Activated naive CD8-positive, alpha-beta T cell (primary cell): ENCODE measurements at regions not wholly inside any gene's neighbourhood (a gene's known extent, or its start where the extent isn't known, plus 50 kb on each side); places are given as distances from the start of the nearest gene placed in this dataset.
"Not testable (repeated sequence)": the region's sequence is repeated elsewhere in the genome, so short reads cannot be mapped to it uniquely, and the experiment has no call there.

Experiments used
- H3K27ac Mint-ChIP-seq: one replicate; pipeline ENCODE4 v1.8.0; 2021; ENCODE audit warnings: mixed read lengths
- H3K27me3 Mint-ChIP-seq: one replicate; pipeline ENCODE4 v1.8.0; 2021; ENCODE audit warnings: mixed read lengths
- H3K36me3 Mint-ChIP-seq: one replicate; pipeline ENCODE4 v1.8.0; 2021; ENCODE audit warnings: mixed read lengths
- H3K4me1 Mint-ChIP-seq: one replicate; pipeline ENCODE4 v1.8.0; 2021; ENCODE audit warnings: low read depth, mixed read lengths
- H3K4me3 Mint-ChIP-seq: one replicate; pipeline ENCODE4 v1.8.0; 2021; ENCODE audit warnings: mild to moderate bottlenecking, mixed read lengths
- H3K9me3 Mint-ChIP-seq: one replicate; pipeline ENCODE4 v1.8.0; 2021; ENCODE audit warnings: low read depth, mixed read lengths

DNA sequence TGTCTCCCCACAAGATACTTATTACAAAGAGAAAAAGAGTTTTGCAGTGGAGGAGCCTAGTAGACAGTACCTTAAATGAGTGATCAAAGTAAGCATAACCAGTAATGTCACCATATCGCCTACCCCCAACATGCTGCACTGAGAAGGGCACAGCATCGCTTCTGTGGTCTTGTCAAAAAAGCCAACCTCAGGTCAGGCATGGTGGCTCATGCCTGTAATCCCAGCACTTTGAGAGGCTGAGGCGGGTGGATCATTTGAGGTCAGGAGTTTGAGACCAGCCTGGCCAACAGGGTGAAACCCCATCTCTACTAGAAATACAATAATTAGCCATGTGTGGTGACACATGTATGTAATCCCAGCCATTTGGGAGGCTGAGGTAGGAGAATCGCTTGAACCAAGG lies 135.8 kb upstream of the PRICKLE2 start:
- H3K27me3 Mint-ChIP-seq, H3K4me1 Mint-ChIP-seq, H3K36me3 Mint-ChIP-seq, H3K9me3 Mint-ChIP-seq, H3K4me3 Mint-ChIP-seq, H3K27ac Mint-ChIP-seq: not testable (repeated sequence)

DNA sequence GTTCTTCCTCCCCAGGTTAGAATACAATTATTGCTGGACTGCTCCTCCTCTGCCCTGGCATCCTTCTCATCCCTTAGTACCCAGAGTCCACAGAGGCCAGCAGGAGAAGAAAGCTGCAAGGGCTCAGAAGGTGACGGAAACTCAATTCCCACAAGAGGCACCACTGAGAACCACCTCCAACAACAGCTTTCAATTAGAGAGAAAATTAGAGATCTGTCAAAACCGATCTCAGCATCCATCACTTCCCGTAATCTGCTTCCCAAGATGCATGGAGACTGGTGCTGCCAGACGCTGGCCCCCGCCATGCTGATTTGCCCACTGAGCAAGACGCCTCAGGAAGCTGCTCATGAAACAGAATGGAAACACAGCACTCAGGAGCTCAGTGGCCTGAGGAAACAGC lies 135.0 kb upstream of the PRICKLE2 start:
- H3K36me3 Mint-ChIP-seq, result peaks cover 3% of the 10 kb centered on the region
- H3K9me3 Mint-ChIP-seq, result no peaks in the 10 kb centered on the region

DNA sequence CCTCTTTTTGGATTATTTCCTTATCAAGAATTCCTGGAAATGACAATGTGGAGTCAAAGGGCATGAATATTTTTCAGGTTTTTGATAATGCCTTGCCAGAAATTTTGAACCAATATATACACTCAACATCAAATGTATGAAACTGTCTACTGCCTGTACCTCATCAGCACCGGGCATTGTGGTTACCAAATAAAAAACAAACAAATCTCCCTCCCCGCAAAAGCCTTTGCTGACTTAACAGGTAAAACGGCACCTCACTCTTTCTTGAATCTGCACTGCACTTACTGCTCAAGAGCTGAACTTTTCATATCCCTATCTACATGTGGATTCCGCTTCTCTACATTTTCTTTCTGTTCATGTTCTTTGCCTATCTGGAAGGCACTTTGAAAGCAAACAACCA lies 134.5 kb upstream of the PRICKLE2 start:
- peaks cover 3% of the 10 kb centered on the region for H3K36me3 Mint-ChIP-seq
- H3K9me3 Mint-ChIP-seq, result no peaks in the 10 kb centered on the region
- no peak overlapping the region for H3K4me3 Mint-ChIP-seq
- peaks cover 11% of the 10 kb centered on the region for H3K4me1 Mint-ChIP-seq
- H3K27ac Mint-ChIP-seq, result no peak overlapping the region
- peaks cover 2% of the 10 kb centered on the region for H3K27me3 Mint-ChIP-seq

More for the DNA sequence above, 135.0 kb upstream of the PRICKLE2 start:
- H3K4me1 Mint-ChIP-seq, result peaks cover 7% of the 10 kb centered on the region
- no peak overlapping the region for H3K27ac Mint-ChIP-seq
- H3K27me3 Mint-ChIP-seq, result peaks cover 2% of the 10 kb centered on the region
- no peak overlapping the region for H3K4me3 Mint-ChIP-seq

DNA sequence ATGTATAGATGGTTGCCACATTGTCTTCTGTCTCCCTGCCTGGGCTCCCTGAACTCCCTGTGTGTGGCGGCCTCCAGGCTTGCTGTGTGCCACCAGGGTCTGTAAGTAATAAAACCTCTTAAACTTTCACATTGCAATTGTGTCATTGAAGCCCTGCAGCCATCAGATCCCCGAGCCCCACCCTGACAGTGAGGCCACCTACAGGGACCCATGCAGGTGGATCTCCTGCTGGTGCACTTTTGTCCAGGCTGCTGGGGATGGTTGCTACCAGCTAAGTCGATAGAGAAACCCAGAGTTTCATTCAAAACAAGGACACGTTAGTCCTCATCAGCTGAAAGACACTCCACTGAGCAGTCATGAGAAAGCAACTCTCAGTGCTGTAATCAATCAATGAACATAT lies 133.6 kb upstream of the PRICKLE2 start:
- H3K4me1 Mint-ChIP-seq, result peaks cover 11% of the 10 kb centered on the region
- H3K36me3 Mint-ChIP-seq, result peaks cover 3% of the 10 kb centered on the region
- H3K4me3 Mint-ChIP-seq, result no peak overlapping the region
- no peaks in the 10 kb centered on the region for H3K9me3 Mint-ChIP-seq
- no peak overlapping the region for H3K27ac Mint-ChIP-seq
- peaks cover 2% of the 10 kb centered on the region for H3K27me3 Mint-ChIP-seq

DNA sequence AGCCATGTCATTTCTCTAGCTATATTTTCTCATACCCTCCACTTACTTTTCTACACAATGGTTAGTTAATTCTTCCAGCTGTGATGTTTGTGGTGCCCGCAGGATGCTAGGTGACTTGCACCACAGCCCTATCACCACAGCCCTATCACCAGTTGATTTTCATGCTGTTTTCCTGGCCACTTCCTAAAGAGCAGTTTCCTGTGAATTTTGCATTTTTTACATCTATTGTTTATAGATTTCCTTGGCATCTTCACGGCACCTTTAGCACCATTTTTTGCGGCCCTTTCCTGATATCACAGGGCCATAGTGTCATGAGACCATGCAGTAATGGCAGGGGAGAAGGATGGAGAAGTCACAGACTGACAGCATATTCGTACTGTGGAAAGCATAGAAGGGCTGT lies 132.9 kb upstream of the PRICKLE2 start:
- Mint-ChIP-seq H3K4me1 (peaks cover 11% of the 10 kb centered on the region), H3K4me3 (no peak overlapping the region), H3K27me3 (peaks cover 2% of the 10 kb centered on the region), H3K36me3 (peaks cover 3% of the 10 kb centered on the region), H3K9me3 (no peaks in the 10 kb centered on the region), H3K27ac (no peak overlapping the region)

DNA sequence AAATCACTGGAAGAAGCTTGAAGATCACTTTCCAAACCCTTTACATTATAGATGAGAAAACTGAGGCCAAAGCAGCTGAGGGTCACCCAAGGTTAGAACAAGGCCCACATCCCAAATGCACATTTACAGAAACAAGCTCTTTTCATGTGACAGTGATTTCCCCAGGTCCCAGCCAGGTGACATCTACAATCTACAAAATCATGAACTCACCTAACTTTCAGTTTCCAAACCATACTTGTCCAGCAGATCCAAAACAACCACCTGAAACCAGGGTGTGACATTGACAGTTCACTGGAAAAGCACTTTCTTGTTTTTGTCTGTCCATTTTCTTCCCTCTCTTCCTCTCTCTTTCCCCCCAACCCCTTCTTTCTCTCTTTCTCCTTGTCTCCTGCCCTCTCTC lies 132.2 kb upstream of the PRICKLE2 start:
- Mint-ChIP-seq H3K4me1 (peaks cover 11% of the 10 kb centered on the region), H3K27me3 (peaks cover 2% of the 10 kb centered on the region), H3K27ac (no peak overlapping the region), H3K36me3 (peaks cover 3% of the 10 kb centered on the region), H3K4me3 (no peak overlapping the region), H3K9me3 (no peaks in the 10 kb centered on the region)

DNA sequence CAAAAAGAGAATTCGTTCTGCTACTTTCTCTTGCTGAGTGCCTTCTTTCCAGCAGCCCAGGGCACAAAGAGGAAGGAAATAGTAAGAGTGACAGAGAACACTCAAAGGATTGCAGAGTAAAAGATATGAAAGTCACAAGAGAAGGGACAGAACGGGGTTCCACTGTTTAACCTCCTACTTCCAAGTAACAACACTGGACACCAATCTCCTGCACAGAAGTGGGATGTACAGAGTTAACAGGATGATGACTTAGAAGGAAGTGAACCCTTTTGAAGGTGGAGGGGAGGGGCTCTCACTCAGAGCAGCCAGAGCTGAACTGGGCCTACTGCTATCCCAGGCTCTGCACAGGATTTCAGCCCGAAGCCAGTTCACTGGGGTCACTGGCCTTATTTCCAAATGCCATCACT lies 130.1 kb upstream of the PRICKLE2 start:
- Mint-ChIP-seq H3K4me1 (peaks cover 14% of the 10 kb centered on the region), H3K27me3 (no peaks in the 10 kb centered on the region), H3K36me3 (peaks cover 3% of the 10 kb centered on the region), H3K4me3 (peak overlapping the region; percentile 30), H3K27ac (no peak overlapping the region), H3K9me3 (no peaks in the 10 kb centered on the region)

DNA sequence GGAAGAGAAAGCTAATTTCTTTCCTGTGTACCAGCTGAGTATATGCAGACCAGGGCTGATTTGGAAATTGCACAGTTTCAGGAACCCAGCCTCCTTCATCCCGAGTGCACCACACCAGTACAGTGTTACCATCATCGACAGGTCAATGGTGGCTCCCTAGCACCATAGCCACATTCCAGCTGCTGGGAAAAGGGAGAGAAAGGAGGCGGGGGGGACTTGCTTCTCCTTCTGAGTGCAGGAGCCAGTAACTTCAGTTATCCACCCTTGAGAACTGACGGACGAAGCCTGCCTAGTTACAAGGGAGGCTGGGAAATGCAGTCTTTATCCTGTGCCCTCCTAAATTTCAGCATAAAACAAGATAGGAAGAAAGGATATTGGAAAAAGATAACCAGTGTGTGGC lies 129.7 kb upstream of the PRICKLE2 start:
- peaks cover 14% of the 10 kb centered on the region for H3K4me1 Mint-ChIP-seq
- no peak overlapping the region for H3K27ac Mint-ChIP-seq
- H3K9me3 Mint-ChIP-seq, result no peaks in the 10 kb centered on the region
- peaks cover 3% of the 10 kb centered on the region for H3K36me3 Mint-ChIP-seq
- H3K27me3 Mint-ChIP-seq, result no peaks in the 10 kb centered on the region
- peak overlapping the region; percentile 30 for H3K4me3 Mint-ChIP-seq

DNA sequence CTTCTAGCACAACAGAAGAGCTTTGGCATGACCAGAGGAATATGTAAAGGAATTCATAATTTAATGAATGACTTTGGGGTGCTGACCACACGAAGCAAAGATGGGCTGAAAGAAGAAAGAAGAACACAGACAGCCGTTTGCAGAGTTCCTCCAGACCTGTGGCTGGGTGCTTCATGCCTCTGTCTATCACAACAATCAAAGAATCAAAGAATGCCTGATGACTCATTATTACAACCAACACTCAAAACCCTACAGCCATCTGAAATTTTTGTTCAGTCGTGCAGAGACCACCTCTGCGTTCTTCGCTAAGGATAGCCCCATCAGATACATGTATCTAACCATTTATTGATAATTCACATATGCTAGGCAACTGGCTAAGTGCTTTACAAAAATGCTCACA lies 129.0 kb upstream of the PRICKLE2 start:
- peaks cover 14% of the 10 kb centered on the region for H3K4me1 Mint-ChIP-seq
- H3K9me3 Mint-ChIP-seq, result no peaks in the 10 kb centered on the region
- H3K36me3 Mint-ChIP-seq, result peaks cover 3% of the 10 kb centered on the region
- no peaks in the 10 kb centered on the region for H3K27me3 Mint-ChIP-seq
- no peak overlapping the region for H3K4me3 Mint-ChIP-seq
- H3K27ac Mint-ChIP-seq, result no peak overlapping the region

DNA sequence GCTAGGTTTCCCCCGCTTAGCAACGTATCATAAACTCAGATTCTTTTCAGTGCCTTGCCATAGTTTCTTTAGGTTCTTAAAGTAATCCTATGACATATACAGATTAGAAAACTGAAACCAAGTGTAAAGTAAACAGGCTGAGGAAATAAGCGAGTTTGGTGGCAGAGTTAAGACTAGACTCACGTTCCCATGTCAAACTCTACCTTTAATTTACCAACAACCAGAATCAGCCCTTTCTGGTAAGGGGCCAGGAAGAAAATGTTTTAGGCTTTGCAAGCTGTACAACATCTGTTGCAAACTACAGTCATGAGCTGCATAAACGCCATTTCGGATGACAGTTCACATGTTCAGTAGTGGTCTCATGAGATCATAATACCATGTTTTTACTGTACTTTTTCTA lies 128.0 kb upstream of the PRICKLE2 start:
- no peak overlapping the region for H3K27ac Mint-ChIP-seq
- no peaks in the 10 kb centered on the region for H3K27me3 Mint-ChIP-seq
- H3K4me1 Mint-ChIP-seq, result peaks cover 14% of the 10 kb centered on the region
- H3K4me3 Mint-ChIP-seq, result no peak overlapping the region
- H3K36me3 Mint-ChIP-seq, result peaks cover 3% of the 10 kb centered on the region
- no peaks in the 10 kb centered on the region for H3K9me3 Mint-ChIP-seq

DNA sequence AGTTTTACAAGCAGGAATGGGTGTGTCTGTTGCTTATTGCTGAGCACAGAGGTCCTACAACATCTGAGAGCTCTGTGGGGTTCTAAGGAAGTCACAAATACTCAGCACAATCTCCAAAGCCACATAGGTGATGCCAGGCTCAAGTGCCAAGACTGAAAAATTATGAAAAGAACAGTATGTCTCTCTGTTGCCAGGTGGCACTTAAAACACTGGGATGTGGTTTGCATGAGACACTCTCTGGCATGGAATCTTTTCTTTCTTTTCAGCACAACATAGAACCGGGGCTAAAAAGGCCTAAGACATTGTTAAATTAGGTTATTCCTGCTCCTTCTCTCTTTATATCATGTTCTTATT lies 127.3 kb upstream of the PRICKLE2 start:
- H3K4me1 Mint-ChIP-seq, result peaks cover 14% of the 10 kb centered on the region
- no peak overlapping the region for H3K27ac Mint-ChIP-seq
- no peaks in the 10 kb centered on the region for H3K27me3 Mint-ChIP-seq
- no peaks in the 10 kb centered on the region for H3K9me3 Mint-ChIP-seq
- H3K4me3 Mint-ChIP-seq, result no peak overlapping the region
- H3K36me3 Mint-ChIP-seq, result peaks cover 3% of the 10 kb centered on the region

DNA sequence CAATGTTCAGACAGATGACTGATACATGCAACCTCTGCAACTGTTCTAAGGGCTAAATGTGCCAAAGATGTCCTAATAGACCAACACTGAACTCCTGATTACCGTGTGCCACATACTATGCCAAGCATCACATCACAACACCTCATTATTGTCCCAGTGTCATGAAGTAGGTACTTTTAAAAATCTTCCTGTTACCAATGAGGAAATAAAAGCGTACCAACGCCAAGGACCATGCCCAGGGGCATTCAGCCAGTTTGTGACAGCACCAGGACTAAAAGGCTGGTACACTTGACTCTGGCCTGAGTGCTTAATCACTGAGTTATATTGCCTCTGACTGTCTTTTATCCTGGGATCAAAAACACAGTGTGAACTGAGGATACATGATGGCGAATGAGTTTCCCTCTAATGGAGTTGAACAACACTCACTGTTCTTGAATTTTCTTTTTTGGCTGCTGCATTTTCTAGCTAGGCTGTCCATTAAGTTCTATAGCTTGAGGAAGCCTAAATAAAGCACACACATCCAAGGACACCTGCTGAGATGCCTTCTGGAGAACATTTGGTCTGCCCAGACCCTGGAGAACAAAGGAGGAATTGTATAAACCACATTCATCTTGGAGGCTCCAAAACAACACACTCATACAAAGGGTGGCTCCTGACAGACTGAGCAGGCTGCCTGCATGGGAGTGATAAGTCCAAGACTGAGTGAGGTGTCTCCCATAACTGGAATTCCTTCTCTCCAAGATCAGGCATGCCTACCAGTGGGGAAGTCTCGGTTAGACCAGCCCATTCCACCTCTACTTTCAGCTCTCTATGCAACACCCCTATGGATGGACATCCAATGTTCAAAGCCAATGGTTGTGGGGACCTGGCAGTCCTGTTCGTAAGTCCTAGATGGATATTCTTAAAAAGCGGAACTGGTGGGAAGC lies 126.7 kb upstream of the PRICKLE2 start:
- Mint-ChIP-seq H3K27ac (no peak overlapping the region), H3K27me3 (no peaks in the 10 kb centered on the region), H3K36me3 (peaks cover 3% of the 10 kb centered on the region), H3K9me3 (no peaks in the 10 kb centered on the region), H3K4me1 (peaks cover 14% of the 10 kb centered on the region), H3K4me3 (no peak overlapping the region)

DNA sequence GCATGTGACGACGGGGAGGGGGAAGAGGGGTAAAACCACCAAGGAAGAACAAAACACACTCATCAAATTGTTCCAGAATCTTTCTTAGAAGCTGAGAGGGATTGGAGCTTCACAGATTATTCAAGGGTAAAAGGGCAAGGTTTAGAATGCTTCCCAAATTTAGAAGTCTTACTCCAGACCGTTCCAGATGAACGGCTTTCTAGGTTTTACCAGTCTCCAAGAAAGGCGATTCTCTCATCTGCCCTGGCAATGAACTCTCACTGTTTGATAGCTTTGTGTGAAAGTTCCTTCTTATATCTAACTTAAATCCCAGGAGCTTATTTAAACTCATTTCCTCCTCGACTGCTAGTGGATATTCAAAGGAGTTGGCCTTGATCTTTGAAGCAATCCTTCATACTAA lies 124.3 kb upstream of the PRICKLE2 start:
- Mint-ChIP-seq H3K4me1 (peaks cover 3% of the 10 kb centered on the region), H3K4me3 (no peak overlapping the region), H3K9me3 (no peaks in the 10 kb centered on the region), H3K27me3 (peaks cover 2% of the 10 kb centered on the region), H3K36me3 (no peaks in the 10 kb centered on the region), H3K27ac (no peak overlapping the region)

DNA sequence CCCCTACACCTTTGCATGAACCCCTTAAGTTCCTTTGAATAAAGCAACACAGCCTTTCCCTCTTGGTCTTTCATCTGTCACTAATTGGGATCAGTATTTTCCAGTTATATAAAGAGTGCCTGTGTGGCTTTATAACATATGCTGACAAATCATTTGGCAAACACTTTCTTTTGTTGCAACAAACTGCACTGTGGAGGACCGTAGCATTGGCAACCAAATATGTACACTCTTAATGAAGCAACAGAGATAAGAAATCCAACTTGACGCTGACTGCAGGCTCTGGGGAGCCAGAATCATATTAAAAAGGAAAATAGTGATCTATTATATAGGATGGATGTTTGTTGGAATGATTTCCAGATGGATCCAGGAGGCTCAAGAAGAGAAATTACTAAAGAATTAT lies 120.1 kb upstream of the PRICKLE2 start:
- peaks cover 2% of the 10 kb centered on the region for H3K27me3 Mint-ChIP-seq
- no peaks in the 10 kb centered on the region for H3K36me3 Mint-ChIP-seq
- no peak overlapping the region for H3K4me3 Mint-ChIP-seq
- H3K27ac Mint-ChIP-seq, result no peak overlapping the region
- H3K4me1 Mint-ChIP-seq, result no peaks in the 10 kb centered on the region
- no peaks in the 10 kb centered on the region for H3K9me3 Mint-ChIP-seq

DNA sequence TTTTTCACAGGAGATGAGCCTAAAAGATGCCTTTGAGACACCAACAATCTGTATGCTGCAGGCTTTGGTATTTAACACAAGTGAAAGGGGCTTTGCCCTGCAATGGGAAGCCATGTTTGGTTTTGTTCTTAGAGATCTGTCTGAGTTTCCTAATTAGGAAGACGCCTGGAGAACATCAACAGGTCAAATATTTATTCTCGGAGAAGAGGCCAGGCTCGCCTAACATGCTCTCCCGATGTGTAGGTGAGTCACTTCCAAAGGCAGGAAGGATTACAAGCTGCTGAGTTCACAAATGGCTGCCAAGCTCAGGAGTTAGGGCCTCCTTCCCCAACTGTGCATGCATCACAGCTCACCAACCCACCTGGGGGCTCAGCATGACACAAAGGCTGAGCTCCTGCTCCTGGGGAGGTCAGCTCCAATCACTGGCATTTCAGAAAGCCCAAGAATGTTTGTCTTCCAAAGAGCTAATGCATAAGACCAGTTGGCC lies 119.5 kb upstream of the PRICKLE2 start:
- no peaks in the 10 kb centered on the region for H3K9me3 Mint-ChIP-seq
- no peaks in the 10 kb centered on the region for H3K36me3 Mint-ChIP-seq
- H3K4me3 Mint-ChIP-seq, result no peak overlapping the region
- no peaks in the 10 kb centered on the region for H3K4me1 Mint-ChIP-seq
- no peak overlapping the region for H3K27ac Mint-ChIP-seq
- peaks cover 2% of the 10 kb centered on the region for H3K27me3 Mint-ChIP-seq
